HCT116 (cell line): ENCODE measurements at regions not wholly inside any gene's neighbourhood (a gene's known extent, or its start where the extent isn't known, plus 50 kb on each side); places are given as distances from the start of the nearest gene placed in this dataset.

Experiments
- ATAC-seq: fragments of 200-7000 bp; cut with Tn5 transposase; 2 replicates; pipeline ENCODE4 v1.9.1; 2020; ENCODE audit warnings: mild to moderate bottlenecking, moderate library complexity
- BruUV-seq: library from RNA; stranded (reverse); fragments of 400-500 nt; replicated peaks from 2 replicates; lab custom pipeline; 2021; lab: Mats Ljungman, UMichigan
- CTCF ChIA-PET: fragments of 300-600 bp; sonication (Branson Sonifier 250); formaldehyde crosslinking; loops from one replicate; lab custom pipeline; 2021; ENCODE audit warnings: antibody characterized with exemption; lab: Charles Lee
- POLR2A ChIA-PET: fragments of 300-600, 350-600 bp; sonication (Branson Sonifier 250); formaldehyde crosslinking; loops from one replicate; lab custom pipeline; 2021; ENCODE audit warnings: antibody characterized with exemption; lab: Charles Lee
- RAD21 ChIA-PET, 2 experiments: fragments of 300-600 bp; sonication (Branson Sonifier 250); formaldehyde crosslinking; loops; one replicate each; lab custom pipeline; 2023; ENCODE audit warnings: low total read pairs in 2 of 2; ENCODE audit not compliant: uncharacterized antibody in 2 of 2, unreplicated experiment in 2 of 2, low non-redundant PET in 1 of 2; lab: Charles Lee
- DNase-seq: peaks from one replicate; pipeline ENCODE4 v3.0.0-alpha.2; 2010; ENCODE audit warnings: low read depth, low spot score
- H2AFZ ChIP-seq: fragments of 200-600 bp; shearing (Covaris generic), sonication (generic); 2 replicates; pipeline ENCODE4 v1.6.1; 2017; ENCODE audit warnings: low read depth, mixed run types, mixed read lengths, antibody characterized with exemption, low read length; ENCODE audit not compliant: poor library complexity, severe bottlenecking
- H3K27ac ChIP-seq: 2 replicates; pipeline ENCODE4 v1.5.1; 2012; ENCODE audit warnings: low read depth, low read length
- H3K27me3 ChIP-seq: fragments of 200-600 bp; sonication (generic); 2 replicates; pipeline ENCODE4 v1.6.1; 2016; ENCODE audit warnings: mixed run types, low read length, mixed read lengths; ENCODE audit not compliant: insufficient read depth
- H3K36me3 ChIP-seq, 2 experiments: fragments of 200-500 bp in 1 of 2; fragments of 200-600 bp in 1 of 2; sonication (Bioruptor generic) in 1 of 2; sonication (generic) in 1 of 2; 2 replicates each; pipeline versions ENCODE4 v1.5.1 to v1.6.1; 2014 to 2016; ENCODE audit warnings: low read length in 2 of 2, inconsistent platforms in 1 of 2, mixed read lengths in 1 of 2, mixed run types in 1 of 2; ENCODE audit not compliant: insufficient read depth in 2 of 2, control insufficient read depth in 1 of 2
- H3K4me1 ChIP-seq, 2 experiments: fragments of 200-600 bp in 1 of 2; sonication (generic) in 1 of 2; 2 replicates each; pipeline versions ENCODE4 v1.5.1 to v1.6.1; 2012 to 2017; ENCODE audit warnings: low read length in 2 of 2, inconsistent platforms in 1 of 2, mild to moderate bottlenecking in 1 of 2, mixed read lengths in 1 of 2, mixed run types in 1 of 2, moderate library complexity in 1 of 2; ENCODE audit not compliant: insufficient read depth in 2 of 2, control insufficient read depth in 1 of 2
- H3K4me2 ChIP-seq: fragments of 200-600 bp; sonication (generic); 2 replicates; pipeline ENCODE4 v1.6.1; 2017; ENCODE audit warnings: mixed run types, low read length, mixed read lengths
- H3K4me3 ChIP-seq, 2 experiments: fragments of 200-600 bp in 1 of 2; sonication (generic) in 1 of 2; replicated peaks in 1 of 2; 2 replicates each; pipeline ENCODE4 v1.5.1; 2011 to 2016; ENCODE audit warnings: low read length in 2 of 2, control low read depth in 1 of 2, low read depth in 1 of 2, mild to moderate bottlenecking in 1 of 2, mixed read lengths in 1 of 2, mixed run types in 1 of 2
- H3K79me2 ChIP-seq: fragments of 200-600 bp; sonication (generic); 2 replicates; pipeline ENCODE4 v1.6.1; 2017; ENCODE audit warnings: mild to moderate bottlenecking, mixed run types, low read length, moderate library complexity, mixed read lengths; ENCODE audit not compliant: insufficient read depth
- H3K9ac ChIP-seq: fragments of 200-600 bp; sonication (generic); 2 replicates; pipeline ENCODE4 v1.6.1; 2016; ENCODE audit warnings: low read length, mixed read lengths
- H3K9me2 ChIP-seq: fragments of 200-600 bp; sonication (generic), shearing (Covaris generic); 2 replicates; pipeline ENCODE4 v1.6.1; 2017; ENCODE audit warnings: mixed run types, mild to moderate bottlenecking, moderate library complexity; ENCODE audit not compliant: insufficient read depth
- H3K9me3 ChIP-seq, 2 experiments: fragments of 200-500 bp in 1 of 2; fragments of 200-600 bp in 1 of 2; sonication (Bioruptor generic) in 1 of 2; sonication (generic) in 1 of 2; 2 replicates each; pipeline ENCODE4 v1.6.1; 2014 to 2017; ENCODE audit warnings: low read length in 2 of 2, mixed read lengths in 2 of 2, inconsistent platforms in 1 of 2, low read depth in 1 of 2, mild to moderate bottlenecking in 1 of 2, mixed run types in 1 of 2, moderate library complexity in 1 of 2; ENCODE audit not compliant: control insufficient read depth in 1 of 2, insufficient read depth in 1 of 2
- H4K20me1 ChIP-seq: fragments of 200-600 bp; sonication (generic), shearing (Covaris generic); 2 replicates; pipeline ENCODE4 v1.6.1; 2017; ENCODE audit warnings: mixed run types, mild to moderate bottlenecking, moderate library complexity; ENCODE audit not compliant: insufficient read depth
- CBX3 ChIP-seq: IDR thresholded peaks from 2 replicates; pipeline ENCODE4 v1.6.1; 2012; ENCODE audit warnings: low read depth
- EGR1 ChIP-seq: IDR thresholded peaks from 2 replicates; pipeline ENCODE4 v1.6.1; 2012; ENCODE audit warnings: low read depth
- EZH2phosphoT487 ChIP-seq: fragments of 200-600 bp; IDR thresholded peaks from 2 replicates; pipeline ENCODE4 v1.6.1; 2018; ENCODE audit warnings: antibody characterized with exemption, borderline replicate concordance
- FOSL1 ChIP-seq: IDR thresholded peaks from 2 replicates; pipeline ENCODE4 v1.6.1; 2012; ENCODE audit warnings: low read depth
- POLR2A ChIP-seq: IDR thresholded peaks from 2 replicates; pipeline ENCODE4 v1.7.0; 2011; ENCODE audit warnings: borderline replicate concordance; ENCODE audit not compliant: insufficient read depth, insufficient read length; ENCODE audit errors: extremely low read depth
- POLR2AphosphoS5 ChIP-seq: IDR thresholded peaks from 2 replicates; pipeline ENCODE4 v1.6.1; 2011; ENCODE audit warnings: mild to moderate bottlenecking, low read depth, low read length, moderate library complexity
- SP1 ChIP-seq: IDR thresholded peaks from 2 replicates; pipeline ENCODE4 v1.6.1; 2012; ENCODE audit warnings: low read depth
- TCF7L2 ChIP-seq: IDR thresholded peaks from 2 replicates; pipeline ENCODE4 v1.7.0; 2011; ENCODE audit warnings: borderline replicate concordance, inconsistent platforms; ENCODE audit not compliant: insufficient read depth, insufficient read length; ENCODE audit errors: extremely low read depth
- intact Hi-C: fragments of 100-400 bp; cut with micrococcal nuclease; formaldehyde crosslinking; loops from 2 replicates; pipeline ENCODE4 v1.10.0; 2022
- TF ChIP-seq, protein P1 (sequence below): IDR thresholded peaks from 2 replicates; pipeline ENCODE4 v1.6.1; 2012; ENCODE audit warnings: low read depth

DNA sequence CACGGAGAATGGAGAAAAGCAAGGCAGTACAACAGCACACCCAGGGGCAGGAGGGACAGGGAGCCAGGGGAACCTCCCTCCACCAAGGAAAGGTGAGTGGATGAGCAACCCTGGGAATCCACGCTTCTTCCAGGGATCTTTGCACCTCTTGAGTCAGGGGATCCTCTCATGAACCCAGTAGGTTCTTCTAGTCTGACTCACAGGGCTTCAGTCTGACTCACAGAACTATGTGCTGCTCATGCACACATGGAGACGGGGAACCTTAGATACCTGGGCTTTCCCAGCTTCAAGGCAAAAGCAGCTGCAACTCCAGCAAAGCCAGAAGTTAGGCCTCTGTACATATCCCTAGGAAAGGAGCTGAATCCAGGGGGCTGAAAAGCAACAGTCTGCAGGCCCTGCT is 1021.4 kb upstream of the TENM4 start:
- H3K9me2 ChIP-seq = no peaks in the 10 kb centered on the region
- no peak overlapping the region for H3K27ac ChIP-seq
- POLR2A ChIA-PET = no interaction called here
- no peak overlapping the region for H3K9ac ChIP-seq
- peaks cover 9 to 32% of the 10 kb centered on the region in 2 experiments; a peak in 2 of 4 replicates for H3K9me3 ChIP-seq
- no TSS peak for BruUV-seq
- intact Hi-C loops = no loop called here
- H3K4me1 ChIP-seq = no peaks in the 10 kb centered on the region
- TF ChIP-seq POLR2A (no peak), CBX3 (no peak), TCF7L2 (no peak), EGR1 (no peak), POLR2AphosphoS5 (no peak), EZH2phosphoT487 (no peak), FOSL1 (no peak), SP1 (no peak)
- TF ChIP-seq, protein P1, sequence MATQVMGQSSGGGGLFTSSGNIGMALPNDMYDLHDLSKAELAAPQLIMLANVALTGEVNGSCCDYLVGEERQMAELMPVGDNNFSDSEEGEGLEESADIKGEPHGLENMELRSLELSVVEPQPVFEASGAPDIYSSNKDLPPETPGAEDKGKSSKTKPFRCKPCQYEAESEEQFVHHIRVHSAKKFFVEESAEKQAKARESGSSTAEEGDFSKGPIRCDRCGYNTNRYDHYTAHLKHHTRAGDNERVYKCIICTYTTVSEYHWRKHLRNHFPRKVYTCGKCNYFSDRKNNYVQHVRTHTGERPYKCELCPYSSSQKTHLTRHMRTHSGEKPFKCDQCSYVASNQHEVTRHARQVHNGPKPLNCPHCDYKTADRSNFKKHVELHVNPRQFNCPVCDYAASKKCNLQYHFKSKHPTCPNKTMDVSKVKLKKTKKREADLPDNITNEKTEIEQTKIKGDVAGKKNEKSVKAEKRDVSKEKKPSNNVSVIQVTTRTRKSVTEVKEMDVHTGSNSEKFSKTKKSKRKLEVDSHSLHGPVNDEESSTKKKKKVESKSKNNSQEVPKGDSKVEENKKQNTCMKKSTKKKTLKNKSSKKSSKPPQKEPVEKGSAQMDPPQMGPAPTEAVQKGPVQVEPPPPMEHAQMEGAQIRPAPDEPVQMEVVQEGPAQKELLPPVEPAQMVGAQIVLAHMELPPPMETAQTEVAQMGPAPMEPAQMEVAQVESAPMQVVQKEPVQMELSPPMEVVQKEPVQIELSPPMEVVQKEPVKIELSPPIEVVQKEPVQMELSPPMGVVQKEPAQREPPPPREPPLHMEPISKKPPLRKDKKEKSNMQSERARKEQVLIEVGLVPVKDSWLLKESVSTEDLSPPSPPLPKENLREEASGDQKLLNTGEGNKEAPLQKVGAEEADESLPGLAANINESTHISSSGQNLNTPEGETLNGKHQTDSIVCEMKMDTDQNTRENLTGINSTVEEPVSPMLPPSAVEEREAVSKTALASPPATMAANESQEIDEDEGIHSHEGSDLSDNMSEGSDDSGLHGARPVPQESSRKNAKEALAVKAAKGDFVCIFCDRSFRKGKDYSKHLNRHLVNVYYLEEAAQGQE = no peak
- TF ChIP-seq, all 23 proteins: peak for 0
- ChIA-PET CTCF (no interaction called here), RAD21 (no interaction called here)
- Histone ChIP-seq H3K36me3 (no peaks in the 10 kb centered on the region), H3K4me2 (no peak overlapping the region), H4K20me1 (no peaks in the 10 kb centered on the region), H3K79me2 (no peaks in the 10 kb centered on the region), H3K27me3 (no peaks in the 10 kb centered on the region), H3K4me3 (no peak overlapping the region), H2AFZ (no peak overlapping the region)
- ATAC-seq = no peak
- DNase-seq = no peak
